GM19463 (cell line): ENCODE measurements at regions not wholly inside any gene's neighbourhood (a gene's known extent, or its start where the extent isn't known, plus 50 kb on each side); places are given as distances from the start of the nearest gene placed in this dataset.
"Not testable (repeated sequence)": the region's sequence is repeated elsewhere in the genome, so short reads cannot be mapped to it uniquely, and the experiment has no call there.

ENCODE experiments used
- ATAC-seq: cut with Tn5 transposase; IDR thresholded peaks from one replicate; pipeline ENCODE4 v1.9.1; 2021; ENCODE audit warnings: mild to moderate bottlenecking, moderate library complexity; ENCODE audit not compliant: unreplicated experiment

DNA sequence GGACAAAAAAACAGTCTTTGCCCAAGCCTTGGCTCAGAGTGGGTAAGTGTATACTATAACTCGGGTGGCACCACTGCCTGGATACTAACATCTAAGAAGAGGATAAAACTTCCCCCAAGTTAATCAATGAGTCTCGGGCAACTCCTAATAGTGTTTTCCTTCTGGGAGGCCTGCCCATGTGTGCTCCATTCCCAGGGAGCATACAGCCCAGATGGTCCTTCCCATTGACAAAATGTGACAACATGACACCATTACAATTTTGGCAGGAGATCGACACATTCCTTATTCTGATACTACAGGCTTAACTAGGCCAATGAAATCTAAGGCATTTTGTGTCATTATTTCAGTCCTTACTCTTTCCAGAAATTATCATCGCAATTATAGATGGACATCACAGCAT, 52.7 kb upstream of the CRIM1 start:
- no peak for ATAC-seq

DNA sequence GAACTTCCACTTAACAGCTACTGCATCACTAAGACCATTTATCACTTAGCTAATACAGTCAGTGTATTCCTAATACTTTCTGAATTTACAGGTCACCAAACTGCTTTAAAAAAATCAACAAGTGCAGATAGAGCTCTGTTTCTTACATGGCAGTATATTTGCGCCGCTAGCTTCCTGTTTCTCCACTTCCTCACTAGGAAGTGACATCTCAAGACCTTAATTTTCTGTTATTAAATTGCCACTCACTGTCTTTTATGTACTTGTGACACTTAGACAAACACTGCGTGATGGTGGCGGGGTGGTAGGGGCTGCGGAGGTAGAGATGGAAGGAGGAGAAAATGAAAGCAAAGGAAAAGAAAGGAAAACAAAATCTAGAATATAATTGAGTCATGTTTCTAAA, 53.7 kb upstream of the CRIM1 start:
- ATAC-seq = no peak

DNA sequence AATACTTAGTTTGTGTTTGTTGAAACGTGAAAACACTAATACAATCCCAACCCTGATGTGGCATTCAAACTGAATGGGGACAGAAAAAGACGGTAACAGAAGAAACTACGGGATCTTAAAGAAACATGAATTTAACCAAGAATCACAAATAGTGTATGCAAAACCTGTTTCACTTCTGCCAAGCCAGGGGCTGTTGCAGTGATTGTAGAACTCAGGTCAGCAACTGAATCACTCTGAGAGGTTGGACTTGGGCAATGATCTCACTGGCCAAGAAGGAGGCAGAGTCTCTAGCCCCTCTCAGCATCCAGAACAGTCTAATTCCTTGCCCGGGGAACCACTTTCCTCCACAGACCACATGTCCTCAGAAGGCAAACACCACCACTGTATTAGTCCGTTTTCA, 54.9 kb upstream of the CRIM1 start:
- no peak for ATAC-seq

DNA sequence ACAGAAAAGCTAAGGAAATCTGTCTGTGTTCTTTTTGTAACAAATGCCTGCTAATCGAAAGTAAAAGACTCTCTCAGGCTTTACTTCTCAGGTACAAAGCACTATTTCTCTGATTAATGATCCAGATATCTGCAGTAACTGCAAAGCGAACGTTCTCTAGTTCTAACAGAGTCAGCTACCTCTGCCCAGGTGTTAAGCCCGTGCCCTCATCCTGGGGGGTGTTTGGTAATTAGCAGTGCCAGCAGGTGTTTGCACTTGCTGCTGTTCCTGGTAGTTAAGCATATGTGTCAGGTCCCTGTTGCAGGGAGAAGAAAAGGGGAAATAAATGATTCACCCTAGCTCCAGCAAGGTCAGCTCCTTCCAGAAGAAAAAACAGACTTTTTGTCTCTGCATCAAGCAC, 58.8 kb upstream of the CRIM1 start:
- ATAC-seq = no peak

DNA sequence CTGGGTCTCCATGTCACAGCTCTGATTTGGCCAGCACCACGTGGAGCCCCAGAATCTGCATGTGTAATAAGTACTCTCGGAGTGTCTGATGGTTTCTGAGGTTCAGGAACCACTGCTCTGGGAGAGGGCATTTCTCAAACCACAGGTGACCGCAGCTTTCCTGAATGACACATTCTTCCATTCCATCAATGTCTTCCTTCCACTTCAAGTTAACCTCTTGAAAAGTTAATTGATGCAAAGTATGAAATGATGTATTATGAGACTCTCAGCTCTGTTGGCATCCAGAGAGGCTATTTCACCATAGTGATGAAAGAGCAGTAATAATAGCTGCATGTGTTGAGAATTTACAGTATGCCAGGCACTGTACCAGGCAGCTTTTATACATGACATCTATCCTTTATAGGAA, 61.3 kb upstream of the CRIM1 start:
- no peak for ATAC-seq

DNA sequence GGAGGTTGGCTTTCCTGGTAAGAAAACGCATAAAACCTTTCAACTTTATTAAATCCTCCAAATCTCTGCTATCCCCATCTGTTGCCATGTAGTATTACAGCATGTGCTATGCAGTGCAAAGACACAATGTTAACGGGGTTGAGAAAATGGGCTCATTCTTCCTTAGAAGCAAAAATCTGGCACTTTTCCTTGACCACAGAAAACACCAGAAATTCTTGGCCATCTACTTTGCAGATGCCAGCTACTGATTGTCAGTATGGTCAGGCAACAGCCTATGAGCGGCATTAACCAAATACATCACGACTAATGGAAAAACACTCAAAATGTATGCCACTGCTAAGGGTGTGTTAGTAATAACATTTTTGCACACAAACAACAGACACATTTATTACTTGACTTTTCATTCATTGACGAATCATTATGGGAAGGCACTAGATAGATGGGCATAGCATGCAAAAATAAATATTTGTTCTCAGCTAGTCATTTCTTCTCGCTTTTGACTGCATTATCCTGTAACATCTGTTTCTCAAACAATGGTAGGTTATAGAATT, 65.2 kb upstream of the CRIM1 start:
- no peak for ATAC-seq

DNA sequence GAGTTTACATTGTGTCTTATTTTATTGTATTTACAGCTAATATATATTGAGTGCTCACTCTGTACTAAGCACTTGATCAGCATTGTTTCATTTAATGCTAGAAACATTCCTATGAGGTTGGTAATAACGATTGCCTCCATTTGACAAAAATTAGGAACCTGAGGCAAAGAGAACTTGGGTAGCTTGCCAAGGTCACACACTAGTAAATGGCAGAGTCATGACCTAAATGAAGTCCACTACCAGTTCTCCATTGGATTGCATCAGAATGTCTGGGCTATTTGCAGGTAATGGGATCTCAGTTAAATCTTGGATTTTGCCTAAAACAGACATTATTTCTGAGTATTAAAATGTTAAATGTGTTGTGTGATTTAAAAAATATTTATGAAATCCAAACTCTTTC, 65.8 kb upstream of the CRIM1 start:
- ATAC-seq = no peak

DNA sequence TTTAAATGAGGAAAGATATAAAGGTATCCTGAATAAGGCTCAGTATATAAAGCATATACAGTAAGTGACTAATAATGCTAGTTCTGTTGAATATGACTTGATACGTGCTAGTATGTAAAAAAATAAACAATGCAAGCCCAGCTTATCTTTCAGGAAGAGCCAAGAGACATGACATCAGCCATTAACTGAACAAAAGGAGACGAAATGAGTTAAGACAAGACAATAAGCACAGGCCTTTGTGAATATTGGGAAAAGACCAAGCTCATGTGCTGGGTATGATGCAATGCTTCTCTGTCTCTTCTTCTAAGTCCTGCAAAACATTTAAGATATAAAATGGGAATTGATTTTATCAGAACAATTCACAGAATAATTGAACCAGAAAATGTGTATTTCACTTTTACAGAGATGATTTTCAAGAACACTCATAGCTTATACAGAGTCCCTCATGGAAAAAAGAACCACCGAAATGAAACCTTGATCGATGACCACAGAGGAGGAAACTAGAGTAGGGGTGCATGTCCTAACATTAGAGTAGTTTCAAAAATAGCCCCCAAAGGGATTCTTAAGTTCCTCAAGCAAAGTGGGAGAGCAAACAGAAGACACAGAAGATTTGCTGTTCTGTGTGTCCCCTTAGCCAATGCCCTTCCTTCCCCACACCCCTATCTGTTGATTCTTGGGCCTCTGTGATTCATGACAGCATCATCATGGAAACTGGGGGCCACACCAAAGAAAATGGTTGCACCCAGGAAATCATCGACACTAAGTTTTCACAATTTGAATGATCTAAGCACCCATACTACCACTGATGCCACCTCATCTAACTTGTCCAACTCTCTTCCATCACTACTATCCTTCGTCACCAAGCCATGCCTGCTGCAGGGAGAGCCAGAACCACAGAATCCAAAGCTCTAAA, 68.0 kb upstream of the CRIM1 start:
- peak; percentile 76 for ATAC-seq

DNA sequence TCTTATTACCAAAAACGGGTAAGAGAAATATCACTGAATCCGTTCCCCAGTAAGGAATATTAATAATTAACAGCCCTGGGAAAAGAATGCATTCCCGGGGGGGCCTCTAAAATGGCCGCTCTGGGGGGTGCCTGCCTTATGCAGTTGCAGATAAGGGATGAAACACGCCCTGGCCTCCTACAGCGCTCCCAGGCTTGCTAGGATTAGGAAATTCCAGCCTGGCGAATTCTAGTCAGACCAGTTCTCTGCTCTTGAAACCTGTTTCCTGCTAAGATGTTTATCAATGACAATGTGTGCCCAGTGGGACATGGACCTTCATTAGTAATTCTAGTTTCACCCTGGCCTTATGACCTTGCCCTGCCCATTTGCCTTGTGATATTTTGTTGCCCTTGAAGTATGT, 76.1 kb upstream of the CRIM1 start:
- not testable (repeated sequence) for ATAC-seq

DNA sequence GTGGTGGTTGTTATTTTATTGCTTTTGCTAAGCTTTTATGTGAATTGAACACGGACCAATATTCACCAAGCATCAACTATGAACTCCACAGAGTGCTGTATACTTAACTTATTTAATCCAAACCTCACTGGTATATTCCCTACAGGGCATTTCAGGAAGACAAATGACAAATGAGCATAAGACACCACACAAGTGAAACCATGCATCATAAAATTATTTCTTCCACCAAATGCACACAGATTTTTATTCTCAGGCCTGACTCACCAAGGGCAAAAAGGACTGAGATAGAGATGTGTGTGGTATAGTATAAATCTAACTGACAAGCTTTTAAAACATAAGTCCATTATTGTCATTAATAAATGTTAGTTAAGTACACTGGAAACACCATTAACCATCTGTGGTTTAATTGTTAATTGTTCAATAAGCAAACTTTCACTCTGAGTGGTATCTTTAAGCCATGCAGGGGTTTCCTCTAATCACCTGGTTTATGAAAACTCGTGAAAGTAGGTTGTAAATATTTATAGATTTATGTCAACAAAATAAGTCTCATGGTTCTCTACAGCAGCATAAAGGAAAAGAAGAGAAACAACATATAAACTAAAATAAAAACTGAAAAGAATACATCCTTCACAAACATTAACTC, 77.6 kb upstream of the CRIM1 start:
- ATAC-seq = no peak

DNA sequence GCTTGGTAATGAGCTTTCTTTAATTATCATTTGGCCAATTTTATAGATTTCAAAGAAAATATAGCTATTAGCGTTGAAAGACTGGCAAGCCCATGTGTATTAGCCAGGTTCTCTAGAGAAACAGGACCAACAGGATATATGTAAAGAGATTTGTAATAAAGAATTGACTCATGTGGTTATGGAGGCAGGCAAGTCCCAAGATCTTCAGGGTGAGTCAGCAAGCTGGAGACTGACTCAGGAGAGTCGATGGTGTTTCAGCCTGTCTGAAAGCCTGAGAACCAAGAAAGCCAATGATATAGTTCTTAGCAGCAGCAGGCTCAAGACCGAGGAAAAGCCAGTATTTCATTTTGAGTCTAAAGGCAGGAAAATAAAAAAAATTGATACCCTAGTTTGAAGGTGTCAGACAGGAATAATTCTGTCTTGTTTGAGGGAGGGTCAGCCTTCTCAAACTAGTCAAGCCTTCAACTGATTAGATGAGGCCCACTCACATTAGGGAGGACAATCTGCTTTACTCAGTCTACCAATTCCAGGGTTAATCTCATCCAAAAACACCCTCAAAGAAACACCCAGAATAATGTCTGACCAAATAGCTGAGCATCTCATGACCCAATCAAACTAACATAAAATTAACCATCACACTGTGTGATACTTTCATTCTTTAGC, 78.3 kb upstream of the CRIM1 start:
- peak; percentile 68 for ATAC-seq

DNA sequence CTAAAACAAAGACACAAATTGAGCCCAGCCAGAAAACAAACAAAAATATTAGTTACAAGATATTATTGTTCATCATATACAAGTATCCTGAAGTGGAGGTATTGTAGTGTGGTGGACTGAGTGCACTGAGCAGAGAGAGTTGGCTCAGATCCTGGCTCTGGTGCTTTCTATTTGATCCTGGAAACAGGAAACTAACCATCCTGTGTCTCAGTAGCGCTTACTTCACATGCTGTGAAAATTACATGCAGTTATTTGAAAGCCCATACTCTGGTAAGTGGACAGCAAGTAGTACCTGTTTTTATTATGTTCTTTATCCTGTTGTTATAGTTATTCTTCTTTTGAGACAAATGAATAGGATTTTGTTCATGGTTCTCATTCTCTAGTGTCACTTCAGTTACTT, 84.3 kb upstream of the CRIM1 start:
- ATAC-seq = no peak

DNA sequence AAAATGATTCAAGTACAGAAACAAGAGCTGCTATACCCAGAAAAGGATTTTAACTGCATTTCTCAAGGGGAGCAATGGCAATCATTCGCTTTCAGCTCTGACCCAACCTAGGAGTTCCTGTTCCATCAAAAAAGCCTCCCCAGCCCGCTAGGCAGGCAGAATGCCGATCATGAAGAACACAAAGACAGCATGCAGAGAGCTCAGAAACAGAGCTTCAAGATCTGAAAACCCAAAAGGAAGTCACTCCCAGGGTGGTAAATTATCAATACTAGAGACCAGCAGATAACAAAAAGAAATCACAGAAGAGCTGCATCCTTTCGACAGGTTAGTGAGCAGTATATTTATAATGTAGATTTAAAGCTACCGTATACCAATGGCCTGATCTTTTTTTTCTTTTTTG, 84.8 kb upstream of the CRIM1 start:
- no peak for ATAC-seq

DNA sequence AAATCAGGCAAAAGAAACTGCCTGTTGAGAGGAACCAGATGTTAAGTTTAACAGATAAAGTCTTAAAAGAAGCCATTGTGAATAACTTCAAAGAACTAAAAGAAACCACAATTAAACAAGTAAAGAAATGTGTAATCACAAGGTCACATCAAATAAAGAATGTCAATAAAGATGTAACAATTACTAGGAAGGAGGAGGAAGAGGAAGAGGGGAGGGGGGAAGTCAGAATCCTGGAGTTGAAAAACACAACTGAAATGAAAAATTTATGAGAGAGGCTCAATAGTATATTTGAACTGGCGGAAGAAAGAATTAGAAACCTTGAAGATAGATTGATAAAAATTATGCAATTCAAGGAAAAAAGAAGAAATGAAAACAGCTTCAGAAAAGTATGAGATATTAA, 88.4 kb upstream of the CRIM1 start:
- no peak for ATAC-seq

DNA sequence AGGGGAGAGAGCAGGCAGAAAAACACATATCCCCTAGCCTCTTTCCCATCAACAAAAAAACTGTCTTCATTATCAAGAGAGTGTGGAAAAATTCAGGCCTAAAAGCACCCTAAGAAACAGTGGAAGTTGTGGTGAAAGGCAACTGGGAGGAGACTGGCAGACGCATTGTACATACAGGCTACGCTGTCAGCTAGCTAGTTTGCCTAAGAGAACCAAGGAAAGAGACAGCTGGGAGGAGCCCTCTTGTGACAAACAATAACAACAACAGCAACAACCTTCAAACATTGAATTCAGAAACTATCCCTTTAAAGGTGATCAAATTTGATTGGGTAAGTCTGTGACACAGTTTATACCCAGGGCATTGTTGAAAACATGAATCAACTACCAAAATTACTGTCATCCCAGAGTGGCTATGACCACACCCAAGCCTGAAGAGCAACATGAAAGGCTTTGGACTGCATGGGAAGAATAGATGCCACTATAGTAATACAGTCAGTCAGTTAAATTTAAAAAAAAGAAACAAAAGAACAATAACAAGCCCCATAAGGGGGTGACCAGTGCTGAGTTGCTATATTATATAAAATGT, 88.9 kb upstream of the CRIM1 start:
- ATAC-seq = no peak

DNA sequence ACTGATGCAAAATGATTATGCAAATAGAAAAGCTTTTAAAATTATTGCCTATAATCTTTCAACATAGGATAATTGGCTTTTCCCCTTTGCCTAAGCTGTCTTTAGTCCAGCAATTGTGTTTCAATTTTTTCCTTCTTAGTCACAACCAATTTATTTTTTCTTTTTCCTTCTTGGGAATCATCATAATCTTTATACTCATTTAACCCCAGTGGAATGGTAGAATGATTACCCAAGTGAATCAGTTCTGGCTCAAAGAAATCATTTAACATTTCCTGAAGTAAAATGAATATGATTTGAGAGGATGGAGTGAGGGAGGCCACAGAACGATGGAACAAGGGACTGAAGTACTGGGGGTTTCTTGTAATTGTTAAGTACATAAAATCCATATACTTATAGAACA, 93.0 kb upstream of the CRIM1 start:
- ATAC-seq = no peak

DNA sequence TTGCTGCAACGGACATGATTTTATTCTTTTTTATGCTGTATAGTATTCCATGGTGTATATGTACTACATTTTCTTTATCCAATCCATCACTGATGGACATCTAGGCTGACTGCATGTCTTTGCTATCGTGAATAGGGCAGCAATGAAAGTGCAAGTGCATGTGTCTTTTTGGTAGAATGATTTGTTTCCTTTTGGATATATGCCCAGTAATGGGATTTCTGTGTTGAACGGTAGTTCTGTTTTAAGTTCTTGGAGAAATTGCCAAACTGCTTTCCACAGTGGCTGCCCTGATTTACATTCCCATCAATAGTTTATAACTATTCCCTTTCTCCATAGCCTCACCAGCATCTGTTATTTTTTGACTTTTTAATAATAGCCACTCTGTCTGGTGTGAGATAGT, 99.7 kb upstream of the CRIM1 start:
- ATAC-seq = no peak

DNA sequence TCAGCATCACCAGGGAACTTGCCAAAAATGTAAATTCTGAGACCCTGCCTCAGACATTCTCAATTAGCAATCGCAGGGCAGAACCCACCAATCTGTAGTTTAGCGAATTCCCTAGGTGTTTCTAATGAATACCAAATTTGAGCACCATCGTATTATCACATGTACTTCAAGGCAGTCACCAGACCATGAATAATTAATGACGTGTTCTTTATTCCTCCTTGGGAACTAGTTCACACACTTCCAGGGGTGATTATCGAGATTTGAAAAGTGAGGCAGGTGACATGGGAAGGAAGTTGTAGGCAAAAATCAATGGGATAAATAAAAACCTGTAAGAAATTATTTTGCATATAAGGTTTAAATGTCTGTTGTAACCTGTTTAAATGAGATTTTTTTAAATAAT, 102.5 kb upstream of the CRIM1 start:
- ATAC-seq = no peak

DNA sequence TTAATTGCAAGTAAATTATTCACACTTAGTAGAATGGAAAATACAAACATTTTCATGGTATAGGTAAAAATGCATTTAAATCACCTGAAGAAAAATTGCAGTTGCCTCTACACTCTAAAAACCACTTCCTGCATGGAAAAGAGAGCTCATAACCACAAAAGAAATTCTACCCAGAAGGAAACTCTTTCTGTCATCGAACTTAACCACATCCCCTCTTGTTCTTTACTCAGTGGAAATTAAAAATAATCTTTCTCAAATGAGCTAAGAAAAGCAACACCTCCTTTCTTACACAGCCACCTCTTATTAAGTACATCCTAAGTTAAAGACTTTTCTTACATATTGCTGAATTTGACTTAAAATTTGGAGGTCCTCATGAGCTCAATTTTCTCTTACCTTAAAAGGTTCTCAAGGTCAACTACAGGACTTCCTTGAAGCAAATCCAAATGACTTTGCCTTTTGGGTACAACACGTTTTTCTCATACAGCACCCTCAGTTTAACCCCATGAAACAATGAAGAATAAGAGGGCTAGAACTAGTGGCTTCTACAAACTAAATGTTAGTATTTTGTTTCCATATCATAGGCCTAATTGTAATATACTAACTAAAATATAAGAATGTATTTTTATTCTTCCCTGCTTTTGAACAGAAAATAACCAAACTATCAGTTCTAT, 109.1 kb upstream of the CRIM1 start:
- peak; percentile 74 for ATAC-seq

DNA sequence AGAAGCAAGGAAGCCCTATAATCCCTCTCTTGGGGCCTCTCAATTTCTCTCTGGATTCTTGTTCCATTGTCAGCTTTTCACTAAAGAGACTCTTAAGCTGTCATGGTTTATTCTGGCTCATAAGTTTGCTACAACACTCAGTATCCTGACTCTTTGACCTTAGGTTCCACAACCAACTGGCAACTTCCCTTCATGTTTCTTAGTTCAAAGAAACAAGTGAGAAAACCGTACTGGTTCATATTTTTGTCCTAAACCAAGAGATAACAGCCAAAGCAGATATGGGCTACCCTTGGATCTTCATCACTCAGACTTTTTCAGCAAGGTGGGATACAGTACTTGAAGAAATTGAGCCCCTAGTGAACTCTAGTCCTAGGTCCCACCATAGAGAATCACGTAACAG, 109.9 kb upstream of the CRIM1 start:
- ATAC-seq = no peak

DNA sequence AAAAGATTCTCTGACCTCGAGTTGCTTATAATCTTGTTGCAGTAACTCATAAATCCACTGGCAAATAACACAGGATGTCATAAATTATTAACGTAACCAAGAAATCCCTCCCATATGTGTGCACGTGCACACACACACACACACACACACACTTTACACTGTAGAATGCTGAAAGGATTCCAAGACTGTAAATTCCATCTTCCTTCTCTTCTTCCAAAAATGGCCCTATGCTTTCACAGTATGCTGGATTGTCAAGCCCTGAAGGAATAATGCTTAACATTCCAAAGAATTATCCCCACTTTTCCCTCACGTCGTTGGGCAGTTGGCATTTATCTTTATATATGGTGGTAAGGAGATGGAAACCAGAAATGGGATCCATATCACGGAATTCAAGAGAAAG, 117.5 kb upstream of the CRIM1 start:
- ATAC-seq = no peak
